HepG2 (cell line): ENCODE measurements at regions not wholly inside any gene's neighbourhood (a gene's known extent, or its start where the extent isn't known, plus 50 kb on each side); places are given as distances from the start of the nearest gene placed in this dataset.

Source experiments
- ATAC-seq: fragments of 200-7000 bp; cut with Tn5 transposase; 3 replicates; pipeline ENCODE4 v1.9.1; 2020; ENCODE audit warnings: mild to moderate bottlenecking, moderate library complexity
- BruUV-seq: library from RNA; stranded (reverse); fragments of 400-500 nt; replicated peaks from 2 replicates; lab custom pipeline; 2021; lab: Mats Ljungman, UMichigan
- CTCF ChIA-PET: fragments of 300-600 bp; formaldehyde crosslinking; extraction: SDS; loops from one replicate; lab custom pipeline; 2021; ENCODE audit warnings: low total read pairs, inconsistent platforms, low intra/inter-chr PET ratio; lab: Yijun Ruan, JAX
- POLR2A ChIA-PET: fragments of 350-600 bp; sonication (Branson Sonifier 250); formaldehyde crosslinking; loops from one replicate; lab custom pipeline; 2020; ENCODE audit warnings: antibody characterized with exemption, inconsistent platforms; lab: Yijun Ruan, JAX
- DNase-seq: peaks from one replicate; pipeline ENCODE4 v3.0.0-alpha.2; 2015; ENCODE audit warnings: low spot score
- FAIRE-seq: peaks from 3 replicates; lab custom pipeline; 2011; peaks lifted over from hg19 to GRCh38; lab: Jason Lieb, UNC
- H2AFZ ChIP-seq: one replicate; pipeline ENCODE4 v1.6.1; 2011; ENCODE audit warnings: low read length, inconsistent platforms
- H3K27ac ChIP-seq: fragments of 300-600 bp; 3 replicates; pipeline ENCODE4 v1.8.0; 2011; ENCODE audit warnings: mixed run types, mild to moderate bottlenecking, mixed read lengths, low read length, inconsistent platforms; ENCODE audit not compliant: insufficient read depth; ENCODE audit errors: extremely low read length
- H3K27me3 ChIP-seq, 2 experiments: fragments of 200-600 bp in 1 of 2; 2 replicates in 1 of 2; 3 replicates in 1 of 2; pipeline versions ENCODE4 v1.6.0 to v1.8.0; 2011; ENCODE audit warnings: low read length in 2 of 2, mild to moderate bottlenecking in 2 of 2, moderate library complexity in 2 of 2, inconsistent platforms in 1 of 2; ENCODE audit not compliant: insufficient read depth in 2 of 2, control insufficient read depth in 1 of 2
- H3K36me3 ChIP-seq, 2 experiments: fragments of 200-600 bp in 1 of 2; replicated peaks in 1 of 2; 2 replicates in 1 of 2; 3 replicates in 1 of 2; pipeline versions ENCODE4 v1.5.1 to v1.8.0; 2011; ENCODE audit warnings: low read length in 2 of 2, inconsistent platforms in 1 of 2; ENCODE audit not compliant: insufficient read depth in 2 of 2, control insufficient read depth in 1 of 2
- H3K4me1 ChIP-seq: 2 replicates; pipeline ENCODE4 v1.5.1; 2012; ENCODE audit warnings: low read length, inconsistent platforms; ENCODE audit not compliant: insufficient read depth
- H3K4me2 ChIP-seq: 2 replicates; pipeline ENCODE4 v1.6.0; 2011; ENCODE audit warnings: low read depth, low read length, inconsistent platforms
- H3K4me3 ChIP-seq, 3 experiments: fragments of 200-600 bp in 1 of 3; sonication (generic), shearing (Covaris generic) in 1 of 3; replicated peaks in 1 of 3; 2 replicates each; pipeline ENCODE4 v1.5.1; 2011 to 2016; ENCODE audit warnings: low read length in 3 of 3, inconsistent platforms in 2 of 3, low read depth in 2 of 3, mild to moderate bottlenecking in 2 of 3, control low read depth in 1 of 3, mixed read lengths in 1 of 3; ENCODE audit not compliant: insufficient read depth in 1 of 3
- H3K79me2 ChIP-seq: one replicate; pipeline ENCODE4 v1.6.1; 2011; ENCODE audit warnings: low read length, inconsistent platforms; ENCODE audit not compliant: insufficient read depth
- H3K9ac ChIP-seq: 2 replicates; pipeline ENCODE4 v1.6.0; 2011; ENCODE audit warnings: mild to moderate bottlenecking, low read depth, low read length, inconsistent platforms; ENCODE audit not compliant: insufficient read depth
- H3K9me3 ChIP-seq: 2 replicates; pipeline ENCODE4 v1.5.1; 2012; ENCODE audit warnings: mild to moderate bottlenecking, low read length
- H4K20me1 ChIP-seq: 2 replicates; pipeline ENCODE4 v1.6.0; 2011; ENCODE audit warnings: inconsistent platforms, mild to moderate bottlenecking, low read length, moderate library complexity; ENCODE audit not compliant: insufficient read depth
- AGO2 ChIP-seq: fragments of 200-400 bp; formaldehyde crosslinking; optimal IDR thresholded peaks from 2 replicates; pipeline ENCODE3; 2017; ENCODE audit warnings: mild to moderate bottlenecking, low read depth, low read length, moderate library complexity
- GFI1 ChIP-seq: sonication (generic); formaldehyde crosslinking; IDR thresholded peaks from 2 replicates; pipeline ENCODE4 v1.5.0; 2020; ENCODE audit warnings: missing genetic modification reagents, mild to moderate bottlenecking, borderline replicate concordance
- MBNL3 ChIP-seq: fragments of 250-450 bp; sonication (Bioruptor Pico); conservative IDR thresholded peaks from 2 replicates; pipeline ENCODE4 v1.8.0; 2022; ENCODE audit warnings: mild to moderate bottlenecking, inconsistent platforms
- REST ChIP-seq, 2 experiments: IDR thresholded peaks; 2 replicates each; pipeline ENCODE4 v1.6.1; 2011 to 2012; ENCODE audit warnings: low read length in 2 of 2, borderline replicate concordance in 1 of 2, low read depth in 1 of 2, mild to moderate bottlenecking in 1 of 2, moderate library complexity in 1 of 2
- TGIF2 ChIP-seq: IDR thresholded peaks from 2 replicates; pipeline ENCODE4 v1.6.1; 2016; ENCODE audit warnings: control low read depth, missing compliant biosample characterization
- YEATS2 ChIP-seq: sonication (generic); formaldehyde crosslinking; IDR thresholded peaks from 2 replicates; pipeline ENCODE4 v1.4.0; 2020; ENCODE audit warnings: missing genetic modification reagents, borderline replicate concordance
- ZFP1 ChIP-seq: IDR thresholded peaks from 2 replicates; pipeline ENCODE4 v1.6.1; 2016
- ZNF232 ChIP-seq: sonication (generic); formaldehyde crosslinking; IDR thresholded peaks from 2 replicates; pipeline ENCODE4 v1.4.0; 2020; ENCODE audit warnings: missing genetic modification reagents, borderline replicate concordance
- WGBS: methylation state at CpG from one replicate; pipeline ENCODE4 v1.1.6; 2017; ENCODE audit warnings: low lambda C conversion rate; 5-methylcytosine and 5-hydroxymethylcytosine counted together
- in situ Hi-C: cut with HindIII; loops from 2 replicates; pipeline ENCODE4 v1.10.0; 2017; ENCODE audit warnings: low pct_unique_long_range_greater_than_20kb; ENCODE audit not compliant: extremely low pct_ligation_motif_present
- intact Hi-C: fragments of 100-400 bp; cut with micrococcal nuclease; formaldehyde crosslinking; loops from one replicate; pipeline ENCODE4 v1.10.0; 2022; ENCODE audit not compliant: unreplicated experiment
- TF ChIP-seq, protein P1 (sequence below): sonication (generic); formaldehyde crosslinking; IDR thresholded peaks from 2 replicates; pipeline ENCODE4 v1.5.0; 2020; ENCODE audit warnings: mild to moderate bottlenecking, missing genetic modification reagents

- no peak for DNase-seq
- Histone ChIP-seq H3K4me3 (no peak overlapping the region), H3K27ac (no peak overlapping the region), H3K9me3 (no peaks in the 10 kb centered on the region), H3K4me1 (no peaks in the 10 kb centered on the region), H3K9ac (no peak overlapping the region), H3K79me2 (no peaks in the 10 kb centered on the region), H4K20me1 (no peaks in the 10 kb centered on the region), H2AFZ (no peak overlapping the region), H3K27me3 (peaks cover 2 to 18% of the 10 kb centered on the region in 2 experiments; a peak in 2 of 5 replicates), H3K36me3 (no peaks in the 10 kb centered on the region), H3K4me2 (no peak overlapping the region)
- no peak for ATAC-seq
- 19% methylated on average over 3 of the region's 4 CpGs for WGBS
- intact Hi-C loops (no loop called here), in situ Hi-C loops (no loop called here)
- BruUV-seq, result no TSS peak
- no peak for FAIRE-seq
- TF ChIP-seq REST (IDR thresholded peaks at IDR 0.05; ENCODE audit: borderline replicate concordance in 1 of 2, low read depth in 1 of 2, low read length in 2 of 2) (no peak), ZNF232 (CRISPR knock-in tag) (no peak), YEATS2 (no peak), ZFP1 (no peak), AGO2 (no peak), MBNL3 (CRISPR knock-in tag) (no peak), GFI1 (CRISPR knock-in tag) (no peak), TGIF2 (CRISPR knock-in tag) (no peak)
- TF ChIP-seq, protein P1, sequence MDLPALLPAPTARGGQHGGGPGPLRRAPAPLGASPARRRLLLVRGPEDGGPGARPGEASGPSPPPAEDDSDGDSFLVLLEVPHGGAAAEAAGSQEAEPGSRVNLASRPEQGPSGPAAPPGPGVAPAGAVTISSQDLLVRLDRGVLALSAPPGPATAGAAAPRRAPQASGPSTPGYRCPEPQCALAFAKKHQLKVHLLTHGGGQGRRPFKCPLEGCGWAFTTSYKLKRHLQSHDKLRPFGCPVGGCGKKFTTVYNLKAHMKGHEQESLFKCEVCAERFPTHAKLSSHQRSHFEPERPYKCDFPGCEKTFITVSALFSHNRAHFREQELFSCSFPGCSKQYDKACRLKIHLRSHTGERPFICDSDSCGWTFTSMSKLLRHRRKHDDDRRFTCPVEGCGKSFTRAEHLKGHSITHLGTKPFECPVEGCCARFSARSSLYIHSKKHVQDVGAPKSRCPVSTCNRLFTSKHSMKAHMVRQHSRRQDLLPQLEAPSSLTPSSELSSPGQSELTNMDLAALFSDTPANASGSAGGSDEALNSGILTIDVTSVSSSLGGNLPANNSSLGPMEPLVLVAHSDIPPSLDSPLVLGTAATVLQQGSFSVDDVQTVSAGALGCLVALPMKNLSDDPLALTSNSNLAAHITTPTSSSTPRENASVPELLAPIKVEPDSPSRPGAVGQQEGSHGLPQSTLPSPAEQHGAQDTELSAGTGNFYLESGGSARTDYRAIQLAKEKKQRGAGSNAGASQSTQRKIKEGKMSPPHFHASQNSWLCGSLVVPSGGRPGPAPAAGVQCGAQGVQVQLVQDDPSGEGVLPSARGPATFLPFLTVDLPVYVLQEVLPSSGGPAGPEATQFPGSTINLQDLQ (CRISPR knock-in tag), result no peak
- POLR2A ChIA-PET, result no interaction called here
- CTCF ChIA-PET, result no interaction called here
Measured at GRCh38 chr9:88303721-88304451, 84.4 kb upstream of the SPIN1 start.
